MM.1S (cell line): ENCODE measurements at regions not wholly inside any gene's neighbourhood (a gene's known extent, or its start where the extent isn't known, plus 50 kb on each side); places are given as distances from the start of the nearest gene placed in this dataset.

Experiments
- DNase-seq: peaks from one replicate; pipeline ENCODE4 v3.0.0-alpha.2; 2015
- H2AFZ ChIP-seq: fragments of 300-600 bp; sonication (generic); 2 replicates; pipeline ENCODE4 v1.6.0; 2016; ENCODE audit warnings: antibody characterized with exemption, low read length
- H3F3A ChIP-seq: fragments of 300-600 bp; sonication (generic); 2 replicates; pipeline ENCODE4 v1.6.1; 2016; ENCODE audit warnings: mild to moderate bottlenecking, antibody characterized with exemption, low read length, moderate library complexity, mixed read lengths; ENCODE audit not compliant: insufficient read depth
- H3K27ac ChIP-seq: fragments of 300-600 bp; sonication (generic); 2 replicates; pipeline ENCODE4 v1.5.1; 2016; ENCODE audit warnings: mild to moderate bottlenecking, low read length
- H3K27me3 ChIP-seq: fragments of 300-600 bp; sonication (generic); replicated peaks from 2 replicates; pipeline ENCODE4 v1.6.0; 2016; ENCODE audit warnings: low read length; ENCODE audit not compliant: insufficient read depth
- H3K36me3 ChIP-seq: fragments of 300-600 bp; sonication (generic); replicated peaks from 2 replicates; pipeline ENCODE4 v1.6.1; 2016; ENCODE audit warnings: mild to moderate bottlenecking, low read length, mixed read lengths; ENCODE audit not compliant: insufficient read depth
- H3K4me1 ChIP-seq: fragments of 300-600 bp; sonication (generic); 2 replicates; pipeline ENCODE4 v1.6.1; 2016; ENCODE audit warnings: low read length, mixed read lengths
- H3K4me2 ChIP-seq: fragments of 300-600 bp; sonication (generic); 2 replicates; pipeline ENCODE4 v1.6.0; 2016; ENCODE audit warnings: low read depth, low read length
- H3K4me3 ChIP-seq: fragments of 300-600 bp; sonication (generic); 2 replicates; pipeline ENCODE4 v1.5.1; 2016; ENCODE audit warnings: low read length, mixed read lengths
- H3K79me2 ChIP-seq: fragments of 300-600 bp; sonication (generic); 2 replicates; pipeline ENCODE4 v1.6.1; 2016; ENCODE audit warnings: mixed run types, low read length, mixed read lengths
- H3K9ac ChIP-seq: fragments of 300-600 bp; sonication (generic); 2 replicates; pipeline ENCODE4 v1.6.1; 2016; ENCODE audit warnings: low read length, mixed read lengths
- H3K9me2 ChIP-seq: fragments of 300-600 bp; sonication (generic); replicated peaks from 2 replicates; pipeline ENCODE4 v1.6.1; 2016; ENCODE audit warnings: mild to moderate bottlenecking, low read length, mixed read lengths; ENCODE audit not compliant: insufficient read depth
- H3K9me3 ChIP-seq: fragments of 300-600 bp; sonication (generic); replicated peaks from 2 replicates; pipeline ENCODE4 v1.6.1; 2016; ENCODE audit warnings: mild to moderate bottlenecking, low read length, mixed read lengths; ENCODE audit not compliant: insufficient read depth
- H4K20me1 ChIP-seq: fragments of 300-600 bp; sonication (generic); 2 replicates; pipeline ENCODE4 v1.6.1; 2016; ENCODE audit warnings: mild to moderate bottlenecking, low read length, moderate library complexity, mixed read lengths; ENCODE audit not compliant: insufficient read depth
- CTCF ChIP-seq: fragments of 300-600 bp; sonication (generic); IDR thresholded peaks from 2 replicates; pipeline ENCODE4 v1.5.1; 2016; ENCODE audit warnings: antibody characterized with exemption, low read length, mixed read lengths
- EZH2 ChIP-seq: fragments of 300-600 bp; sonication (generic); optimal IDR thresholded peaks from 2 replicates; pipeline ENCODE3; 2017; ENCODE audit warnings: low read depth, mild to moderate bottlenecking, antibody characterized with exemption, low read length, mixed read lengths
- EZH2phosphoT487 ChIP-seq: fragments of 300-600 bp; sonication (generic); IDR thresholded peaks from 2 replicates; pipeline ENCODE4 v1.6.1; 2018; ENCODE audit warnings: antibody characterized with exemption, low read length

- Histone ChIP-seq H3K9me3 (no peaks in the 10 kb centered on the region), H3K4me1 (peaks cover 13% of the 10 kb centered on the region), H3K4me3 (no peak overlapping the region), H3K79me2 (no peaks in the 10 kb centered on the region), H2AFZ (no peak overlapping the region), H3F3A (no peaks in the 10 kb centered on the region), H3K9me2 (no peaks in the 10 kb centered on the region), H4K20me1 (no peaks in the 10 kb centered on the region), H3K27ac (no peak overlapping the region), H3K4me2 (no peak overlapping the region), H3K36me3 (no peaks in the 10 kb centered on the region), H3K27me3 (no peaks in the 10 kb centered on the region), H3K9ac (no peak overlapping the region)
- no peak for DNase-seq
- no peak for TF ChIP-seq CTCF
- TF ChIP-seq EZH2phosphoT487: no peak
- TF ChIP-seq EZH2: no peak
These were observed 381.8 kb downstream of the MLLT3 start for GRCh38 chr9:20240498-20240897.

GRCh38 chr9:20238921-20239320 lies 383.4 kb downstream of the MLLT3 start:
- Histone ChIP-seq H2AFZ (no peak overlapping the region), H3K4me2 (no peak overlapping the region)

GRCh38 chr9:20237686-20238085 lies 384.6 kb downstream of the MLLT3 start:
- Histone ChIP-seq H4K20me1 (no peaks in the 10 kb centered on the region), H3K4me2 (no peak overlapping the region), H3F3A (no peaks in the 10 kb centered on the region), H3K4me1 (peaks cover 8% of the 10 kb centered on the region), H3K9ac (no peak overlapping the region), H3K27ac (no peak overlapping the region), H3K4me3 (no peak overlapping the region), H2AFZ (no peak overlapping the region), H3K9me2 (no peaks in the 10 kb centered on the region), H3K27me3 (no peaks in the 10 kb centered on the region), H3K9me3 (no peaks in the 10 kb centered on the region), H3K36me3 (no peaks in the 10 kb centered on the region), H3K79me2 (no peaks in the 10 kb centered on the region)
- DNase-seq: no peak
- TF ChIP-seq EZH2phosphoT487 (no peak), CTCF (no peak), EZH2 (no peak)

More at GRCh38 chr9:20238921-20239320, 383.4 kb downstream of the MLLT3 start:
- H3K4me1 ChIP-seq: peaks cover 13% of the 10 kb centered on the region
- H3K4me3 ChIP-seq: no peak overlapping the region
- no peaks in the 10 kb centered on the region for H3K36me3 ChIP-seq
- TF ChIP-seq CTCF: no peak
- TF ChIP-seq EZH2: no peak
- TF ChIP-seq EZH2phosphoT487: no peak
- H4K20me1 ChIP-seq: no peaks in the 10 kb centered on the region
- no peak overlapping the region for H3K27ac ChIP-seq
- no peaks in the 10 kb centered on the region for H3K79me2 ChIP-seq
- H3F3A ChIP-seq: no peaks in the 10 kb centered on the region
- no peak overlapping the region for H3K9ac ChIP-seq
- DNase-seq: no peak
- H3K27me3 ChIP-seq: no peaks in the 10 kb centered on the region
- H3K9me3 ChIP-seq: no peaks in the 10 kb centered on the region
- H3K9me2 ChIP-seq: no peaks in the 10 kb centered on the region
